Right atrium auricular region (tissue), 2 donors: ENCODE measurements at regions not wholly inside any gene's neighbourhood (a gene's known extent, or its start where the extent isn't known, plus 50 kb on each side); places are given as distances from the start of the nearest gene placed in this dataset.

Source experiments
- DNase-seq: peaks from one replicate; pipeline ENCODE4 v3.0.0-alpha.2; 2019; ENCODE audit warnings: low spot score
- H3K27ac ChIP-seq, 2 donors: fragments of 200-600 bp; sonication (generic); 1 replicate in 1 of 2; 2 replicates in 1 of 2; pipeline ENCODE4 v1.5.1; 2016 to 2019
- H3K27me3 ChIP-seq, 2 donors: fragments of 200-600 bp; sonication (generic); one replicate each; pipeline versions ENCODE4 v1.5.1 to v1.6.0; 2017 to 2019
- H3K36me3 ChIP-seq: fragments of 200-600 bp; sonication (generic); one replicate; pipeline ENCODE4 v1.5.1; 2016
- H3K4me1 ChIP-seq, 2 donors: fragments of 200-600 bp; sonication (generic); one replicate each; pipeline versions ENCODE4 v1.5.1 to v1.6.0; 2017 to 2019
- H3K4me3 ChIP-seq, 2 donors: fragments of 200-600 bp; sonication (generic); 1 replicate in 1 of 2; 2 replicates in 1 of 2; pipeline ENCODE4 v1.5.1; 2017 to 2019; ENCODE audit warnings: mild to moderate bottlenecking in 1 of 2, moderate library complexity in 1 of 2
- H3K9me3 ChIP-seq, 2 donors: fragments of 200-600 bp; sonication (generic); one replicate each; pipeline ENCODE4 v1.5.1; 2019
- TF ChIP-seq, protein P1 (sequence below), 2 donors: fragments of 200-600 bp; sonication (generic); IDR thresholded peaks; one replicate each; pipeline ENCODE4 v1.5.1; 2019; ENCODE audit warnings: antibody characterized with exemption in 2 of 2

GRCh38 chr10:61832866-61833481, 68.5 kb upstream of the ARID5B start:
- Histone ChIP-seq H3K36me3 (no peaks in the 10 kb centered on the region), H3K9me3 (no peaks in the 10 kb centered on the region), H3K27me3 (no peaks in the 10 kb centered on the region), H3K4me1 (peaks cover 0 to 12% of the 10 kb centered on the region in 2 donors), H3K4me3 (no peak overlapping the region), H3K27ac (no peak overlapping the region)
- TF ChIP-seq, protein P1, sequence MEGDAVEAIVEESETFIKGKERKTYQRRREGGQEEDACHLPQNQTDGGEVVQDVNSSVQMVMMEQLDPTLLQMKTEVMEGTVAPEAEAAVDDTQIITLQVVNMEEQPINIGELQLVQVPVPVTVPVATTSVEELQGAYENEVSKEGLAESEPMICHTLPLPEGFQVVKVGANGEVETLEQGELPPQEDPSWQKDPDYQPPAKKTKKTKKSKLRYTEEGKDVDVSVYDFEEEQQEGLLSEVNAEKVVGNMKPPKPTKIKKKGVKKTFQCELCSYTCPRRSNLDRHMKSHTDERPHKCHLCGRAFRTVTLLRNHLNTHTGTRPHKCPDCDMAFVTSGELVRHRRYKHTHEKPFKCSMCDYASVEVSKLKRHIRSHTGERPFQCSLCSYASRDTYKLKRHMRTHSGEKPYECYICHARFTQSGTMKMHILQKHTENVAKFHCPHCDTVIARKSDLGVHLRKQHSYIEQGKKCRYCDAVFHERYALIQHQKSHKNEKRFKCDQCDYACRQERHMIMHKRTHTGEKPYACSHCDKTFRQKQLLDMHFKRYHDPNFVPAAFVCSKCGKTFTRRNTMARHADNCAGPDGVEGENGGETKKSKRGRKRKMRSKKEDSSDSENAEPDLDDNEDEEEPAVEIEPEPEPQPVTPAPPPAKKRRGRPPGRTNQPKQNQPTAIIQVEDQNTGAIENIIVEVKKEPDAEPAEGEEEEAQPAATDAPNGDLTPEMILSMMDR (IDR thresholded peaks at IDR 0.05): no peak
- DNase-seq: no peak

DNA sequence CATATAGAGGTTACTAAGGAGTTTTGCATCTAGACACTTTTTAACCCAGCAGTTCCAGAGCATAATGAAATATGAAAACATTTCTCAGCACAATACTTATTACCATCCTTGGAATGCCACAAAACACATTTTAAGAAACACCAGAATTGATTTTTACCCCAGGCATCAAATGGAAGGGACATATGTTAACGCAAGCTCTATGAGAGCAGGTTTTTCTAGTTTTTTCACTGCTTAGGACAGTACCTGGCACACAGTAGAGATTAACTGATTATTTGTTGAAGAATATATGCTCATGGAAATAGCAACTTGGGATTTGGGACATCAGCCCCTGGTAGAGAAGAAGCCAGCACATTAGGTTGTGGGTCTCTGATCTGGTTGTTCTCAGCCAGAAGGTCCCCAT, 67.0 kb upstream of the ARID5B start:
- Histone ChIP-seq H3K36me3 (no peaks in the 10 kb centered on the region), H3K9me3 (no peaks in the 10 kb centered on the region), H3K4me3 (no peak overlapping the region), H3K4me1 (peaks cover 0 to 12% of the 10 kb centered on the region in 2 donors), H3K27ac (no peak overlapping the region), H3K27me3 (no peaks in the 10 kb centered on the region)
- TF ChIP-seq, protein P1 (IDR thresholded peaks at IDR 0.05): no peak
- DNase-seq: no peak

DNA sequence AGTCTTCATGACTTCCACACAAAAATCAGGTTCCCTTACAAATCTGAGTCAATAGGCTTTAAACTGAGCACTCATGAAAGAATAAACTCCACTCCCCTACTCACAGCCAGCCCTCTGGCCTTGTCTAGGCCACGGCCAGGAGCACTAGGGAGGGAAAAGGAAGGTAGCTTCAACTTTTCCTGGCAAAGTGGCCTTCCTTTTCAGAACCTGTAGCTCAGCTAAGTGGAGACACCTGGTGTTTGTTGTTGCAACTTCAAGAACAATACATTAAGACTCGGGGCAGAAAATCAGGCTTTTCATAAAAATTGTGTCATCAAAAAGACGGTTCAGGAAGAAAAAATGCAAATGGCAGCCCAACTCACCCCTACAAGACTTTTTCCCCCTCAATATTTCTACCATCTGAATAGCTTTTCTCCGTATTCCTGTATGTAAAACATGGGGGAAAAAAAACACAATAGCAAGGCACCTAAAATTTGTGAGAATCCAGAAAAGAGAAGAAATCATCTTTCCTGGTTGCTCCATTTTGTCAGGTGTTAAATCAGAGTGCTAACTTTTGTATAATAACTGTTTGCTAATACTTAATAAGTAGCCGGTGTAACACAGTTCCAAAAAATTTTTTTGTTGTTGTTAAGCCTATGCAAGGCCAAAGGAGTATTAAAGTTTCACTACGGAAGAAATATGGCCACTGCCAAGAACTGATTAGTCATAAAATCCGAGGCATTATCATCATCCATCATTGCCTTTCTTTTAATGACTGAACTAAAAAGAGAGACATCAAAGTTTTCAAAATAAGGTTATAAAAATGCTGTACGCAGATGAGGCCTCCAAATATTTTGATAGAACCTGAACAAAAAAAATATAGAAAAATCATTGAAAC, 66.2 kb upstream of the ARID5B start:
- DNase-seq: no peak
- Histone ChIP-seq H3K4me1 (peaks cover 0 to 12% of the 10 kb centered on the region in 2 donors), H3K27ac (peak overlapping the region in 1 of 2 donors; percentile 21), H3K4me3 (no peak overlapping the region), H3K27me3 (no peaks in the 10 kb centered on the region), H3K9me3 (no peaks in the 10 kb centered on the region), H3K36me3 (no peaks in the 10 kb centered on the region)
- TF ChIP-seq, protein P1 (IDR thresholded peaks at IDR 0.05): peak in 1 of 2 donors; percentile 44

DNA sequence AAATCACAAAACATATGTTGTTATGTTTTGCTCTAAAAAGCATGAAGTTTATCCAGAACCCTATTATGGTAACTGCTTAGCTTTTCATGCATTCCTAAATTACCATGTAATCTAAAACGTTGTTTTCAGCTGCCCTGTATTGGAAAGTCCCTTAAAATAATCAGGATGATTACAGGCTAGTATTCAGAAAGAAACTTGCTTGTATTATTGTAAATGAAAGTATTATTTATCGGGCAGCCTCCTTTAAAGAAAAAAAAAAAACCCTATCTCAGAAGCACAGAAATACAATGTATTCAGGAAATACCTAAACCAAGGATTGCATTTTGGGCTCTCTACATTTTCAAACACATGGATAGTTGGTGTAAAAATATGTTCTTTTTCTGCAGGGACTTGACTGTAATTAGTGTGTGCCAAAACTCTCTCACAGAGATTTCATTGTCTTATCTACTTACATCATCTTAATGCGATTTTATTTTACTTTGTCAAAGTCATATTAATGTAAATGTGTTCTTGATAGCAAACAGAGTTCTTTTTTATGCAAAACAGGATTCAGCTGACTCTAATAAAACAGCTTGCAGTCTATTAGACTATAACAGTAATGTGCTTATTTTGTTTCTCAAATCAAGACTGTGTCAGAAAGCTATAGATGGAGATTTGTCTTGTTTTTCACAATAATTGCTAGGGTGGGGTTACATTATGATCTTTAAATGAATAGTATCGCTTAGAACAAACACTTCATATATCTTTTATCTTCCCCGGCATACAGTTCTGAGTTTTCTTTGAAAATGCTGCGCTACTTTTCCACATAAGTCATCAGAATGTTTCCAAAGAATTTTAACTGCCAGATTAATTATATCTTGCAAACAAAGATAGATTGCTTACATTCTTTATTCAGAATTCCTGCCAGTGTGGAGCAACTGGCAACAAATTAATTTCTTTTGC, 65.3 kb upstream of the ARID5B start:
- Histone ChIP-seq H3K27ac (peak overlapping the region in 1 of 2 donors; percentile 21), H3K9me3 (no peaks in the 10 kb centered on the region), H3K4me3 (no peak overlapping the region), H3K27me3 (no peaks in the 10 kb centered on the region), H3K36me3 (no peaks in the 10 kb centered on the region), H3K4me1 (peaks cover 0 to 12% of the 10 kb centered on the region in 2 donors)
- TF ChIP-seq, protein P1 (IDR thresholded peaks at IDR 0.05): no peak
- no peak for DNase-seq

- TF ChIP-seq, protein P1 (IDR thresholded peaks at IDR 0.05): no peak
- Histone ChIP-seq H3K4me3 (no peak overlapping the region), H3K4me1 (peaks cover 0 to 12% of the 10 kb centered on the region in 2 donors)
Observed at GRCh38 chr10:61836888-61837754, 64.4 kb upstream of the ARID5B start.

More at GRCh38 chr10:61836888-61837754, 64.4 kb upstream of the ARID5B start:
- no peak for DNase-seq
- Histone ChIP-seq H3K9me3 (no peaks in the 10 kb centered on the region), H3K36me3 (no peaks in the 10 kb centered on the region), H3K27ac (peak overlapping the region; percentile 12 to 27), H3K27me3 (no peaks in the 10 kb centered on the region)
